HepG2 (cell line): ENCODE measurements at regions not wholly inside any gene's neighbourhood (a gene's known extent, or its start where the extent isn't known, plus 50 kb on each side); places are given as distances from the start of the nearest gene placed in this dataset.

ENCODE experiments used
- AKNA ChIP-seq: sonication (generic); formaldehyde crosslinking; IDR thresholded peaks from 2 replicates; pipeline ENCODE4 v1.4.0; 2020; ENCODE audit warnings: missing genetic modification reagents, borderline replicate concordance
- CCDC6 ChIP-seq: sonication (generic); formaldehyde crosslinking; IDR thresholded peaks from 2 replicates; pipeline ENCODE4 v1.8.1; 2022; ENCODE audit warnings: mild to moderate bottlenecking, missing genetic modification reagents, moderate library complexity
- DPF2 ChIP-seq: sonication (generic); formaldehyde crosslinking; IDR thresholded peaks from 2 replicates; pipeline ENCODE4 v1.4.0; 2020; ENCODE audit warnings: mild to moderate bottlenecking, low read depth, missing genetic modification reagents, borderline replicate concordance
- ETV5 ChIP-seq: IDR thresholded peaks from 2 replicates; pipeline ENCODE4 v1.6.1; 2018; ENCODE audit warnings: missing biosample characterization, missing genetic modification reagents, inconsistent platforms, borderline replicate concordance
- HNF4G ChIP-seq, 2 experiments: sonication (generic) in 1 of 2; formaldehyde crosslinking in 1 of 2; IDR thresholded peaks; 2 replicates each; pipeline versions ENCODE4 v1.4.0 to v1.6.1; 2011 to 2020; ENCODE audit warnings: borderline replicate concordance in 2 of 2, low read depth in 2 of 2, mild to moderate bottlenecking in 2 of 2, low read length in 1 of 2, missing genetic modification reagents in 1 of 2, moderate library complexity in 1 of 2
- MAFG ChIP-seq: sonication (generic); formaldehyde crosslinking; IDR thresholded peaks from 2 replicates; pipeline ENCODE4 v1.5.1; 2020; ENCODE audit warnings: mild to moderate bottlenecking, missing genetic modification reagents
- MXD3 ChIP-seq: IDR thresholded peaks from 2 replicates; pipeline ENCODE4 v1.6.1; 2016; ENCODE audit warnings: mild to moderate bottlenecking, missing biosample characterization, missing genetic modification reagents
- SAP130 ChIP-seq: IDR thresholded peaks from 2 replicates; pipeline ENCODE4 v1.6.1; 2016; ENCODE audit warnings: low read depth
- SNAPC4 ChIP-seq: sonication (generic); formaldehyde crosslinking; IDR thresholded peaks from 2 replicates; pipeline ENCODE4 v1.4.0; 2020; ENCODE audit warnings: mild to moderate bottlenecking, missing genetic modification reagents
- TRAFD1 ChIP-seq: sonication (generic); formaldehyde crosslinking; IDR thresholded peaks from 2 replicates; pipeline ENCODE4 v1.5.1; 2020; ENCODE audit warnings: missing genetic modification reagents, mild to moderate bottlenecking, borderline replicate concordance
- ZNF670 ChIP-seq: sonication (generic); formaldehyde crosslinking; IDR thresholded peaks from 2 replicates; pipeline ENCODE4 v1.8.0; 2022; ENCODE audit warnings: mild to moderate bottlenecking, missing genetic modification reagents, borderline replicate concordance
- ZNF740 ChIP-seq: sonication (generic); formaldehyde crosslinking; IDR thresholded peaks from 2 replicates; pipeline ENCODE4 v1.4.0; 2020; ENCODE audit warnings: missing genetic modification reagents
- ZSCAN21 ChIP-seq: sonication (generic); formaldehyde crosslinking; IDR thresholded peaks from 2 replicates; pipeline ENCODE4 v1.8.0; 2022; ENCODE audit warnings: mild to moderate bottlenecking, missing genetic modification reagents, moderate library complexity, borderline replicate concordance

- TF ChIP-seq AKNA (CRISPR knock-in tag) (no peak), DPF2 (peak; percentile 85), ZSCAN21 (CRISPR knock-in tag) (peak; percentile 64; the same call in 1 of the 2 replicates), ZNF670 (CRISPR knock-in tag) (no peak), MAFG (CRISPR knock-in tag) (no peak), CCDC6 (no peak), MXD3 (no peak; the same call in 1 of the 2 replicates), ETV5 (CRISPR knock-in tag) (peak; percentile 97), SAP130 (peak; percentile 89), SNAPC4 (CRISPR knock-in tag) (peak; percentile 92; the same call in 1 of the 2 replicates), HNF4G (IDR thresholded peaks at IDR 0.05; ENCODE audit: borderline replicate concordance, low read depth, low read length) (peak; percentile 34; the same call in 1 of the 2 replicates), HNF4G (CRISPR knock-in tag; IDR thresholded peaks at IDR 0.05; ENCODE audit: borderline replicate concordance, low read depth) (peak; percentile 81), ZNF740 (CRISPR knock-in tag) (peak; percentile 93), TRAFD1 (CRISPR knock-in tag) (peak; percentile 83; the same call in 1 of the 2 replicates)
Observed at GRCh38 chr4:3830774-3831528, 64.8 kb downstream of the ADRA2C start (continued).
